Transverse colon (tissue), 4 donors: ENCODE measurements at regions not wholly inside any gene's neighbourhood (a gene's known extent, or its start where the extent isn't known, plus 50 kb on each side); places are given as distances from the start of the nearest gene placed in this dataset.
A peak's percentile ranks its signal among the peaks of the same experiment; 100 is the strongest.

ENCODE experiments used
- DNase-seq: peaks from one replicate; pipeline ENCODE4 v3.0.0-alpha.2; 2019
- H3K27ac ChIP-seq, 4 donors: fragments of 200-600 bp; sonication (generic); 2 replicates each; pipeline ENCODE4 v1.5.1; 2016 to 2018; ENCODE audit warnings: inconsistent platforms in 4 of 4
- H3K27me3 ChIP-seq: fragments of 200-600 bp; sonication (generic); 2 replicates; pipeline ENCODE4 v1.5.1; 2017; ENCODE audit warnings: inconsistent platforms
- H3K36me3 ChIP-seq, 4 donors: fragments of 200-600 bp; sonication (generic); 2 replicates each; pipeline ENCODE4 v1.5.1; 2017 to 2019; ENCODE audit warnings: inconsistent platforms in 4 of 4
- H3K4me1 ChIP-seq, 4 donors: fragments of 200-600 bp; sonication (generic); 2 replicates each; pipeline ENCODE4 v1.5.1; 2017 to 2020; ENCODE audit warnings: inconsistent platforms in 4 of 4
- H3K4me3 ChIP-seq, 4 donors: fragments of 200-600 bp; sonication (generic); 1 replicate in 1 of 4; 2 replicates in 3 of 4; pipeline versions ENCODE4 v1.5.1 to v1.6.1; 2017 to 2019; ENCODE audit warnings: inconsistent platforms in 4 of 4
- H3K9me3 ChIP-seq, 2 donors: fragments of 200-600 bp; sonication (generic); 2 replicates each; pipeline ENCODE4 v1.5.1; 2017 to 2019; ENCODE audit warnings: inconsistent platforms in 2 of 2
- CTCF ChIP-seq, 5 experiments: fragments of 200-600 bp in 3 of 5; fragments of 450-650 bp in 2 of 5; sonication (generic) in 3 of 5; IDR thresholded peaks; 1 replicate in 2 of 5; 2 replicates in 3 of 5; pipeline ENCODE4 v1.5.1; 2016 to 2017; ENCODE audit warnings: antibody characterized with exemption in 5 of 5, inconsistent platforms in 3 of 5, mild to moderate bottlenecking in 2 of 5, moderate library complexity in 1 of 5
- EP300 ChIP-seq: sonication (generic); formaldehyde crosslinking; IDR thresholded peaks from one replicate; pipeline ENCODE4 v1.6.1; 2017; ENCODE audit warnings: antibody characterized with exemption, low read depth
- POLR2A ChIP-seq: fragments of 450-650 bp; IDR thresholded peaks from one replicate; pipeline ENCODE4 v1.6.1; 2016; ENCODE audit warnings: antibody characterized with exemption, mild to moderate bottlenecking, moderate library complexity
- POLR2AphosphoS5 ChIP-seq, 3 donors: sonication (generic); formaldehyde crosslinking; IDR thresholded peaks; one replicate each; pipeline ENCODE4 v1.6.1; 2016; ENCODE audit warnings: antibody characterized with exemption in 3 of 3
- WGBS, 2 donors: methylation state at CpG; one replicate each; pipeline ENCODE4 v1.1.5; 2018; ENCODE audit warnings: low coverage in 1 of 2; 5-methylcytosine and 5-hydroxymethylcytosine counted together
- in situ Hi-C, 4 donors: fragments of 200-750 bp; cut with MboI; loops; one replicate each; pipeline versions ENCODE4 v1.15.0 to v1.15.1; 2017; ENCODE audit warnings: low sequenced_read_pairs in 3 of 4, low pct_ligation_motif_present in 1 of 4, low pct_unique_long_range_greater_than_20kb in 1 of 4
- intact Hi-C: fragments of 100-400 bp; cut with DNase I; formaldehyde crosslinking; loops from one replicate; pipeline ENCODE4 v1.15.1; 2023; ENCODE audit warnings: low total_unique reads

DNA sequence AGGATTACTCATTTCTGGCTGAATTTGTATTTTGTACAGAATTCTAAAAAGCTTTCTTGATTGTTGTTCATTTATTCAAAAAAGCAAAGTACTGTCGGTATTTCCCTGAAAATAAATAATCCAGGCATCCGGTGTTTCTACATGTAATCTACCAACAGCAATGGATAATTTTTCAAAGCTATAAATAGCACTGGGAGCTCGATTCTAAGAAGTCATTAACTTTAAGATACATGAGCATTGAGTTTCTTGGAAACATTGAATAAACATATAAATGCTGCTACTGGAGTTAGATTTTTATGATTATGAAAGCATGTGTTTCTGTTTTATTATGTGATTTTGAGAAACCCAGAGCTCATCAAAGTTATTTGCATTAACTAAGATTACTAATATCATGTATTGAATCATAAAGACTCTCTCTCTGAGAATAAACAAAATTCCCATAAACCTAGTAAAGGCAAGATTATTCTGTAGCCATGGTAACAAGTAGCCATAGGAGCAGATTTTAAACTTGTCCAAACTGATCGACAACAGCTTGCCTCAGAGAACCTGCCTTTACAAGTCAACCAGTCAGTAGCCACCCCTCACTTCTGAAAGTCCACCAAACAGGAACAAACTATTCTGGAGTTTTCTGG lies 197.0 kb downstream of the DRD1 start:
- no peak for TF ChIP-seq EP300
- no peak for TF ChIP-seq POLR2A
- TF ChIP-seq POLR2AphosphoS5 (IDR thresholded peaks at IDR 0.05): no peak
- TF ChIP-seq CTCF (IDR thresholded peaks at IDR 0.05): no peak
- no peak for DNase-seq
- intact Hi-C loops (no loop called here), in situ Hi-C loops (no loop called here)
- no peaks in the 10 kb centered on the region for H3K4me1 ChIP-seq
- no peaks in the 10 kb centered on the region for H3K27me3 ChIP-seq
- H3K36me3 ChIP-seq: no peaks in the 10 kb centered on the region
- peak overlapping the region in 2 of 4 donors; percentile 20 to 39 for H3K27ac ChIP-seq
- 41 to 51% methylated on average over 4 of the region's 4 CpGs for WGBS, 2 donors
- no peak overlapping the region for H3K4me3 ChIP-seq
- H3K9me3 ChIP-seq: no peaks in the 10 kb centered on the region

DNA sequence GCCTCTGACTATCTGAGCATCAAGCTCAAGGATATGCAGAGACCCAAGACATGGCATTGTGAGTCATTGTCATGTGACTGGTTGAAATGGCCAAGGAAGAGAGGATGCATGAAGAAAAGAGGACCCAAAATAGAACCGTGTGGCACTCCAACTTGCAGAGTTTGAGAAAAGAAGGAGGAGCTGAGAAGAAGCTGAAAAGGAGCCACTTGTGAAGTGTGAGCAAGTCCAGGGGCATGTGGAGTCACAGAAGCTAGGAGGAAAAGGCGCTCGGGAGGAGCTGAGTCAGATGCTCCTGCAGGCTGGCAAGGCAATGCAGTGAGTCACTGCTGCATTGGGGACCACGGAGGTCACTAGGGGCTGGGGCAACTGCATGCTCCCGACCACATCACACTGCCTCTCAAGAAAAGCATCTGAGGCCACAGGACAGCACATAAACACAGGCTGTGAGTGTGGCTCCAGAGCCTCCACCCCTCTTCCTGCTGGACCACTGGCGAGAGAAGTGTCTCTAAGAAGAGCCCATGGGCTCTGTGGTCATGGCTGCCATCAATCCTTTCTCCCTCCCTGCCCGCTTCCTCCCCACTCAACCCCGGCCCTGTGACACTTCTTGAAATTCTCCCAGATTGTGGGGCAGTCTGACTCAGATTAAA lies 197.6 kb downstream of the DRD1 start:
- H3K36me3 ChIP-seq: no peaks in the 10 kb centered on the region
- 45 to 56% methylated on average over 3 to 8 of the region's 8 CpGs for WGBS, 2 donors
- H3K9me3 ChIP-seq: no peaks in the 10 kb centered on the region
- no peaks in the 10 kb centered on the region for H3K27me3 ChIP-seq
- no peak for TF ChIP-seq EP300
- TF ChIP-seq POLR2A: no peak
- no peak for TF ChIP-seq CTCF (IDR thresholded peaks at IDR 0.05)
- TF ChIP-seq POLR2AphosphoS5 (IDR thresholded peaks at IDR 0.05): no peak
- in situ Hi-C loops (no loop called here), intact Hi-C loops (no loop called here)
- peak overlapping the region in 2 of 4 donors; percentile 20 to 39 for H3K27ac ChIP-seq
- H3K4me1 ChIP-seq: no peaks in the 10 kb centered on the region
- H3K4me3 ChIP-seq: no peak overlapping the region
- DNase-seq: peak; percentile 8

- Histone ChIP-seq H3K27me3 (no peaks in the 10 kb centered on the region), H3K9me3 (no peaks in the 10 kb centered on the region), H3K4me1 (no peaks in the 10 kb centered on the region), H3K36me3 (no peaks in the 10 kb centered on the region), H3K4me3 (no peak overlapping the region), H3K27ac (no peak overlapping the region)
- in situ Hi-C loops (no loop called here), intact Hi-C loops (no loop called here)
- WGBS, 2 donors: 68% methylated on average over 6 of the region's 6 CpGs; no CpG with 5 or more reads in 1 of the 2 donors
- DNase-seq: no peak
- no peak for TF ChIP-seq CTCF (IDR thresholded peaks at IDR 0.05)
- TF ChIP-seq EP300: no peak
- no peak for TF ChIP-seq POLR2A
- no peak for TF ChIP-seq POLR2AphosphoS5 (IDR thresholded peaks at IDR 0.05)
Measured at GRCh38 chr5:175243441-175243840, 200.5 kb downstream of the DRD1 start.

- TF ChIP-seq EP300: no peak
- TF ChIP-seq CTCF (IDR thresholded peaks at IDR 0.05): no peak
- no peak for TF ChIP-seq POLR2A
- TF ChIP-seq POLR2AphosphoS5 (IDR thresholded peaks at IDR 0.05): no peak
- no peaks in the 10 kb centered on the region for H3K36me3 ChIP-seq
- DNase-seq: no peak
- 83% methylated on average over 5 of the region's 5 CpGs; no CpG with 5 or more reads in 1 of the 2 donors for WGBS, 2 donors
- H3K9me3 ChIP-seq: no peaks in the 10 kb centered on the region
- in situ Hi-C loops (no loop called here), intact Hi-C loops (no loop called here)
- no peaks in the 10 kb centered on the region for H3K27me3 ChIP-seq
- H3K4me3 ChIP-seq: no peak overlapping the region
- no peak overlapping the region for H3K27ac ChIP-seq
- H3K4me1 ChIP-seq: no peaks in the 10 kb centered on the region
Measured at GRCh38 chr5:175242207-175242606, 201.8 kb downstream of the DRD1 start.
